Left lung (tissue), 4 donors: ENCODE measurements at regions not wholly inside any gene's neighbourhood (a gene's known extent, or its start where the extent isn't known, plus 50 kb on each side); places are given as distances from the start of the nearest gene placed in this dataset.
"Not testable (repeated sequence)": the region's sequence is repeated elsewhere in the genome, so short reads cannot be mapped to it uniquely, and the experiment has no call there.

Experiments
- ATAC-seq: fragments of 200-7000 bp; cut with Tn5 transposase; one replicate; pipeline ENCODE4 v1.9.1; 2020; ENCODE audit warnings: moderate library complexity
- DNase-seq, 4 donors: peaks; one replicate each; pipeline ENCODE4 v3.0.0-alpha.2; 2013 to 2020
- H3K27ac ChIP-seq, 2 donors: fragments of 200-600 bp; sonication (generic) in 1 of 2; one replicate each; pipeline versions ENCODE4 v1.5.0 to v1.8.0; 2020 to 2021
- H3K27me3 ChIP-seq, 2 donors: fragments of 200-600 bp; sonication (generic) in 1 of 2; one replicate each; pipeline versions ENCODE4 v1.5.0 to v1.8.0; 2020 to 2021
- H3K36me3 ChIP-seq, 2 donors: fragments of 200-600 bp; sonication (generic) in 1 of 2; one replicate each; pipeline versions ENCODE4 v1.5.0 to v1.8.0; 2020 to 2021
- H3K4me1 ChIP-seq, 2 donors: fragments of 200-600 bp; one replicate each; pipeline ENCODE4 v1.8.0; 2021
- H3K4me3 ChIP-seq, 2 donors: fragments of 200-600 bp; sonication (generic) in 1 of 2; one replicate each; pipeline versions ENCODE4 v1.5.0 to v1.8.0; 2020 to 2021; ENCODE audit warnings: mild to moderate bottlenecking in 1 of 2
- H3K9me3 ChIP-seq, 2 donors: fragments of 200-600 bp; sonication (generic) in 1 of 2; one replicate each; pipeline versions ENCODE4 v1.5.0 to v1.8.0; 2020 to 2021
- intact Hi-C, 2 donors: fragments of 100-400 bp; cut with DNase I; formaldehyde crosslinking; loops; one replicate each; pipeline versions ENCODE4 v1.11.2 to v1.14.2; 2022
- TF ChIP-seq, protein P1 (sequence below), 2 donors: fragments of 200-600 bp; sonication (generic) in 1 of 2; IDR thresholded peaks; one replicate each; pipeline versions ENCODE4 v1.5.0 to v1.8.0; 2021; ENCODE audit warnings: antibody characterized with exemption in 2 of 2
- donor health status: DM: no; HTN: yes; CAD: no.
- donor health status: DM: no; HTN: no; CAD: no.

DNA sequence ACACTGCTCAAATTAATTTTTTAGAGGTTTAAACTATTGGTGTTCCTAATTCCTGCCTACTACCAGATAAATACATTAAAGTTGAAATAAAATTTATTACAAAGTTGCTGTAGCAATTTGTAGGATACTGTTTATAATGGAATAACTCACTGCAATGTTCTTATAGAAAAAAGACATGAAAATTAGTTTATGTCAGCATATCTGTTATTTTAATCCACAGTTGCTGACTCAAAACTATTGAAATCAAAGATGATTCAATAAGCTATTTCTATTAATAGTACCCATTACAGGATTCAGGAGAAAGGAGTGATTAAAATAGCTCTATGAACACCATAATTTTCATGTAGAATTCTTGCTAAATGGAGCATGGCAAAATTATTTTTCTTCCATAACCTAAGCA, 764.4 kb upstream of the NUDT12 start:
- Histone ChIP-seq H3K9me3 (no peaks in the 10 kb centered on the region), H3K4me3 (no peak overlapping the region), H3K36me3 (no peaks in the 10 kb centered on the region), H3K4me1 (no peaks in the 10 kb centered on the region), H3K27ac (no peak overlapping the region), H3K27me3 (no peaks in the 10 kb centered on the region)
- ATAC-seq: no peak
- no peak for DNase-seq
- intact Hi-C loops: no loop called here
- TF ChIP-seq, protein P1, sequence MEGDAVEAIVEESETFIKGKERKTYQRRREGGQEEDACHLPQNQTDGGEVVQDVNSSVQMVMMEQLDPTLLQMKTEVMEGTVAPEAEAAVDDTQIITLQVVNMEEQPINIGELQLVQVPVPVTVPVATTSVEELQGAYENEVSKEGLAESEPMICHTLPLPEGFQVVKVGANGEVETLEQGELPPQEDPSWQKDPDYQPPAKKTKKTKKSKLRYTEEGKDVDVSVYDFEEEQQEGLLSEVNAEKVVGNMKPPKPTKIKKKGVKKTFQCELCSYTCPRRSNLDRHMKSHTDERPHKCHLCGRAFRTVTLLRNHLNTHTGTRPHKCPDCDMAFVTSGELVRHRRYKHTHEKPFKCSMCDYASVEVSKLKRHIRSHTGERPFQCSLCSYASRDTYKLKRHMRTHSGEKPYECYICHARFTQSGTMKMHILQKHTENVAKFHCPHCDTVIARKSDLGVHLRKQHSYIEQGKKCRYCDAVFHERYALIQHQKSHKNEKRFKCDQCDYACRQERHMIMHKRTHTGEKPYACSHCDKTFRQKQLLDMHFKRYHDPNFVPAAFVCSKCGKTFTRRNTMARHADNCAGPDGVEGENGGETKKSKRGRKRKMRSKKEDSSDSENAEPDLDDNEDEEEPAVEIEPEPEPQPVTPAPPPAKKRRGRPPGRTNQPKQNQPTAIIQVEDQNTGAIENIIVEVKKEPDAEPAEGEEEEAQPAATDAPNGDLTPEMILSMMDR (IDR thresholded peaks at IDR 0.05): no peak

DNA sequence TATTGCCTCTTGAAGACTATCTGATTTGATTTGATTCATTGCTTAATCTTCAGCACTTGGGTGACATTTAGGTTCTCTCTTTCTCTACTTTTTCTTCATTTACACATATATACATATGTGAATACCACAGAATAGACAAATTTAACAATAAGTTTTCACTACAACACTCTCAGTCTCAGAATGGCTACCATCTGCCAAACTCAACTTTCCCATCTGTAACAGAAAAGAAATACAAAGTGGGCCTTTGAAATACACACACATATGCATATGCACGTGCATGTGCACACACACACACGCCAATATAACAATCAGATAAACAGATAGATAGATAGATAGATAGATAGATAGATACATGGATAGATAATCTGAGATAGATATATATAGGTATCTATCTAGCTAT, 762.8 kb upstream of the NUDT12 start:
- Histone ChIP-seq H3K27me3 (no peaks in the 10 kb centered on the region), H3K9me3 (no peaks in the 10 kb centered on the region), H3K4me3 (no peak overlapping the region), H3K36me3 (no peaks in the 10 kb centered on the region), H3K27ac (no peak overlapping the region), H3K4me1 (no peaks in the 10 kb centered on the region)
- TF ChIP-seq, protein P1 (IDR thresholded peaks at IDR 0.05): no peak
- DNase-seq (no peak), ATAC-seq (no peak)
- intact Hi-C loops: no loop called here

DNA sequence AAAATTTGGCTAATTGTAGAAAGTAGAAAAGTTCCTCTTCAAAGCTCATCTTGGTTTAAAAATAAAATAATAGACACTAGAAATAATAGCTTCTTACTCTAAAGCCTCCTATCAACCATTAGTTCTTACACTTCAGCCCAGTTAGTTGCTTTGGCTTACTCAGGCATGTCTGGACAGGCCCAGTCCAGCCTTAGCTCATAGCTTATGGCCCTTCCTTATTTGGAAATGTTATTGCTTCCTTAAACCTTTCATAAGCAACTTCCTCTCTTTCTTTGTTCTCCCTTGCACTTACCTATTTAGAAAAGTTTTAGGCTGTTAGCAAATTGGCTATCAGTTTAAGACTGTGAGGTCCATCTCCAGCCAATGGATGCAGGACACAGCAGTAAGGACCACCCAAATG, 754.1 kb upstream of the NUDT12 start:
- DNase-seq, H3K27ac ChIP-seq, H3K4me3 ChIP-seq, ATAC-seq, H3K4me1 ChIP-seq, intact Hi-C loops, H3K27me3 ChIP-seq, H3K36me3 ChIP-seq: not testable (repeated sequence)
- peaks cover 0 to 31% of the 10 kb centered on the region in 2 donors for H3K9me3 ChIP-seq

DNA sequence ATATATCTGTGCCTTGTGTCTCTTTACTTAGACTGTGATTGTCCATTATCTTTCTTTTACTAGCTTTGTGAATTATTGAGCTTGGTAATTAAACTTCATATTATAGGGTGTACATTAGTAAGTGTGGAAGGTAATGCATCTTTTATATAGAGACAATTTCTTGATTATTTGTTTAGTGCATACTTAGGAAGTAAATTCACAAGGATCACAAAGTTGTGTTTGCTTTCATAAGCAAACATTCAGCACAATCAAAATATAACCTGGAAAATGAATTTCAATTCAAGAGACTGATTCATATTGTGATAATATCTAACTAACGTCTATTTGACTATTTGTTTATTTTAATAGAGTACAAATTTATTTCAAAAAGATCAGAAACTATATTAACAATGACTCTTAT, 749.9 kb upstream of the NUDT12 start:
- H3K4me3 ChIP-seq: no peak overlapping the region

DNA sequence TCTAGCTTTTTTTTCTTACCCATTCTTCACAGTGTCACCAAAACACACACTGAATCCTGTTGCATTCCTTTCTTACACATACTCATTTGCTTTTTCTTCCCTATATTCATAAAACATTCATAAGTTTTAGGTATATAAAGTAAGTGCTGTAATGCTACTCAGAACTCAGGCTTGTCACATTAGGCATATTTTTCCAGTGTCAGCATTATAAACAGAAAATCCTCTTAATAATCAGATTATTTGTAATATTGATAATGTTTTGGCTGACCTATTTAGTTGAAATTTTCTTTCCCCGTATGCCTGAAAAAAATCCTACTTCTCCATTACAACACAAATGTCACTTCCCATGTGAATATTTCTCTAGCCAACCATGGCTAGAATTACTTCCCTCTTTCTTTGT, 743.0 kb upstream of the NUDT12 start:
- ATAC-seq (no peak), DNase-seq (no peak)
- intact Hi-C loops: no loop called here
- no peak overlapping the region for H3K27ac ChIP-seq
- H3K4me1 ChIP-seq: no peaks in the 10 kb centered on the region
- no peaks in the 10 kb centered on the region for H3K9me3 ChIP-seq
- TF ChIP-seq, protein P1 (IDR thresholded peaks at IDR 0.05): no peak
- H3K27me3 ChIP-seq: no peaks in the 10 kb centered on the region
- H3K36me3 ChIP-seq: no peaks in the 10 kb centered on the region
- no peak overlapping the region for H3K4me3 ChIP-seq

More for the DNA sequence above, 749.9 kb upstream of the NUDT12 start:
- intact Hi-C loops: no loop called here
- H3K27me3 ChIP-seq: no peaks in the 10 kb centered on the region
- H3K27ac ChIP-seq: no peak overlapping the region
- TF ChIP-seq, protein P1 (IDR thresholded peaks at IDR 0.05): no peak
- peaks cover 0 to 12% of the 10 kb centered on the region in 2 donors for H3K9me3 ChIP-seq
- H3K36me3 ChIP-seq: no peaks in the 10 kb centered on the region
- ATAC-seq (no peak), DNase-seq (no peak)
- no peaks in the 10 kb centered on the region for H3K4me1 ChIP-seq

DNA sequence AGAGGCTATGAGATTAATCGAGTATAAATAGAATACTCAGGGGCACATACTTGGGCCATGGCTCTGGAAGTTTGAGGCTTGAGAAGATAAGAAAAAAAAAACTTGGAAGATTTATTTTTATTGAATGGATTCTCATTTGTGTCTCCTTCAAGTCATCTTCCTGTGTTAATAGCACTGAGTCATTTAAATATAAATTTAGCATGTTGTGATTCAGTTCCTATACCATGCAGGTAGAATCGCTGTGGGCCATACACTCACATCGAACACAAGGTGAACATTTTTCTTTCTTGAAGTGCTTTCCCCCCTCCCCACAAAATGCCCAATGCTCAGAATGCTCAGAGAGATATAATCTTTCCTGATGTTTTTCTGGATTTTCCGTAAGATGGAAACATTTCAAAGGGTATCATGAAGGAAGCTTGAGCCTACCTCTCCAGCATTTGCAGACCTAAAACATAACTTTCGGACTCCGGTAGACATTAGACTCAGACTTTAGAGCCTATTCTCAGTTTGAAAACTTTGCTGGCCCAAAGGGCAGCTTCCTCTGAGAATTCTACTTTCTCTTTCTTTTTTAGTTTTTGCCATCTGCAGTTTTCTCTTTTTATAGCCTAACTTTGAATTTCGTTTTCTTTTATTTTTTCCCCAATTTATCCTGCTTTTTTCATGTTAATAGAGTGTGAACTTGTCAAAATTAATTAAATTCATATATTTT, 737.6 kb upstream of the NUDT12 start:
- ATAC-seq: no peak
- TF ChIP-seq, protein P1 (IDR thresholded peaks at IDR 0.05): no peak
- Histone ChIP-seq H3K4me1 (no peaks in the 10 kb centered on the region), H3K4me3 (no peak overlapping the region), H3K27ac (no peak overlapping the region), H3K27me3 (no peaks in the 10 kb centered on the region), H3K9me3 (no peaks in the 10 kb centered on the region), H3K36me3 (no peaks in the 10 kb centered on the region)
- DNase-seq: no peak
- intact Hi-C loops: no loop called here
